Caco-2 (cell line): ENCODE measurements at regions not wholly inside any gene's neighbourhood (a gene's known extent, or its start where the extent isn't known, plus 50 kb on each side); places are given as distances from the start of the nearest gene placed in this dataset.

Experiments
- BruUV-seq: library from RNA; stranded (reverse); fragments of 400-500 nt; replicated peaks from 2 replicates; lab custom pipeline; 2021; lab: Mats Ljungman, UMichigan
- CTCF ChIA-PET: fragments of 300-600 bp; sonication (Branson Sonifier 250); formaldehyde crosslinking; loops from one replicate; lab custom pipeline; 2022; ENCODE audit warnings: antibody characterized with exemption; lab: Charles Lee
- POLR2A ChIA-PET: fragments of 300-600 bp; sonication (Branson Sonifier 250); formaldehyde crosslinking; loops from one replicate; lab custom pipeline; 2022; ENCODE audit warnings: antibody characterized with exemption; lab: Charles Lee
- DNase-seq, 2 experiments: peaks; one replicate each; pipeline versions ENCODE4 v3.0.0 to v3.0.0-alpha.2; 2020 to 2022
- H3K27me3 ChIP-seq: replicated peaks from 2 replicates; pipeline ENCODE4 v1.6.0; 2011; ENCODE audit warnings: low read length; ENCODE audit not compliant: control insufficient read depth, insufficient read depth
- H3K36me3 ChIP-seq: 2 replicates; pipeline ENCODE4 v1.5.1; 2011; ENCODE audit warnings: low read length; ENCODE audit not compliant: control insufficient read depth, insufficient read depth
- H3K4me1 ChIP-seq: fragments of 250-450 bp; sonication (Bioruptor Pico); 2 replicates; pipeline ENCODE4 v1.5.1; 2020; ENCODE audit warnings: mild to moderate bottlenecking
- H3K4me3 ChIP-seq: 2 replicates; pipeline ENCODE4 v1.5.1; 2011; ENCODE audit warnings: low read depth, mild to moderate bottlenecking, control low read depth, low read length
- H3K9me3 ChIP-seq: fragments of 250-450 bp; sonication (Bioruptor Pico); 2 replicates; pipeline ENCODE4 v1.5.1; 2020; ENCODE audit warnings: mild to moderate bottlenecking, moderate library complexity
- H3K27ac Mint-ChIP-seq: one replicate; pipeline ENCODE4 v1.8.0; 2022; ENCODE audit warnings: mixed read lengths; ENCODE audit not compliant: unreplicated experiment
- H3K27me3 Mint-ChIP-seq: one replicate; pipeline ENCODE4 v1.8.0; 2022; ENCODE audit warnings: mixed read lengths; ENCODE audit not compliant: insufficient read depth, unreplicated experiment
- H3K36me3 Mint-ChIP-seq: one replicate; pipeline ENCODE4 v1.8.0; 2022; ENCODE audit warnings: mild to moderate bottlenecking, mixed read lengths; ENCODE audit not compliant: insufficient read depth, unreplicated experiment
- H3K4me1 Mint-ChIP-seq: one replicate; pipeline ENCODE4 v1.8.0; 2022; ENCODE audit warnings: low read depth, mixed read lengths; ENCODE audit not compliant: unreplicated experiment
- H3K4me3 Mint-ChIP-seq: one replicate; pipeline ENCODE4 v1.8.0; 2022; ENCODE audit warnings: mild to moderate bottlenecking, moderate library complexity, mixed read lengths; ENCODE audit not compliant: unreplicated experiment
- H3K9me3 Mint-ChIP-seq: one replicate; pipeline ENCODE4 v1.8.0; 2022; ENCODE audit warnings: mixed read lengths; ENCODE audit not compliant: unreplicated experiment
- CTCF ChIP-seq, 2 experiments: fragments of 200-600 bp in 1 of 2; IDR thresholded peaks; 1 replicate in 1 of 2; 2 replicates in 1 of 2; pipeline versions ENCODE4 v1.5.1 to v1.8.0; 2011 to 2022; ENCODE audit warnings: antibody characterized with exemption in 1 of 2, control low read depth in 1 of 2, inconsistent platforms in 1 of 2, low read depth in 1 of 2, low read length in 1 of 2, mild to moderate bottlenecking in 1 of 2, moderate library complexity in 1 of 2; ENCODE audit not compliant: insufficient read depth in 1 of 2, severe bottlenecking in 1 of 2, unreplicated experiment in 1 of 2
- intact Hi-C: fragments of 100-400 bp; cut with micrococcal nuclease; formaldehyde crosslinking; loops from one replicate; pipeline ENCODE4 v1.10.0; 2022; ENCODE audit not compliant: unreplicated experiment

GRCh38 chr15:94912760-94913159 is 681.4 kb downstream of the MCTP2 start:
- peak; percentile 20 to 41 for DNase-seq
- no peak for TF ChIP-seq CTCF (IDR thresholded peaks at IDR 0.05; ENCODE audit: insufficient read depth in 1 of 2, low read depth in 1 of 2, low read length in 1 of 2, severe bottlenecking in 1 of 2, unreplicated experiment in 1 of 2)
- Mint-ChIP-seq H3K9me3 (no peaks in the 10 kb centered on the region), H3K4me3 (no peak overlapping the region), H3K27me3 (no peaks in the 10 kb centered on the region), H3K27ac (no peak overlapping the region), H3K4me1 (peaks cover 6% of the 10 kb centered on the region), H3K36me3 (no peaks in the 10 kb centered on the region)
- Histone ChIP-seq H3K4me1 (peaks cover 3% of the 10 kb centered on the region; the same call in 1 of the 2 replicates), H3K9me3 (no peaks in the 10 kb centered on the region), H3K36me3 (no peaks in the 10 kb centered on the region), H3K4me3 (no peak overlapping the region), H3K27me3 (no peaks in the 10 kb centered on the region)
- POLR2A ChIA-PET: no interaction called here
- BruUV-seq: no TSS peak
- CTCF ChIA-PET: no interaction called here
- intact Hi-C loops: loop anchor here (2.0 kb wide), 1 partner anchor 54 kb away; no protein-coding TSS in a partner anchor

DNA sequence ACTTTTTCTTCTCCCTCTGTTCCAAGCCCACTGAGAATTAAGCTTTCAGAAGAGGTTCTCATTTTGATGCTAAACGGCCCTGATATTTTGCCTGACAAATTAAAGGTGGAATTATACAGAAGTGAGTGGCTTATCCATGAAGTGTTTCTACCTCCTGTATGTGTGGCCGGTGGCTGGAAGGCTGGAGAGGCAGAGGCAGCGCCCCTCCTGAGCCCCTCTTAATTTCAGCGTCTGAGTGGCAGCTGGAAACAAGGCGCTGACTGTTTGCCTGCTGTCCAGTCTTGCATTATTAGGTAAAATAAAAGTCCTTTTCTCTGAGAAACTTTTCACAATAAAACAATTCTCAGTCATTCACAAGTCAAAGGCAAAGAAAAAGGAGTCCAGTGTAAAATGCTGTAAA is 685.7 kb downstream of the MCTP2 start:
- ChIA-PET CTCF (no interaction called here), POLR2A (no interaction called here)
- H3K27me3 Mint-ChIP-seq: no peaks in the 10 kb centered on the region
- H3K4me3 ChIP-seq: no peak overlapping the region
- no peak for TF ChIP-seq CTCF (IDR thresholded peaks at IDR 0.05; ENCODE audit: insufficient read depth in 1 of 2, low read depth in 1 of 2, low read length in 1 of 2, severe bottlenecking in 1 of 2, unreplicated experiment in 1 of 2)
- no peak for DNase-seq
- no TSS peak for BruUV-seq
- H3K4me3 Mint-ChIP-seq: no peak overlapping the region
- peaks cover 3% of the 10 kb centered on the region; the same call in 1 of the 2 replicates for H3K4me1 ChIP-seq
- no peaks in the 10 kb centered on the region for H3K36me3 ChIP-seq
- intact Hi-C loops: no loop called here
- H3K9me3 Mint-ChIP-seq: no peaks in the 10 kb centered on the region
- no peak overlapping the region for H3K27ac Mint-ChIP-seq
- no peaks in the 10 kb centered on the region for H3K36me3 Mint-ChIP-seq
- H3K4me1 Mint-ChIP-seq: peaks cover 6% of the 10 kb centered on the region
- H3K27me3 ChIP-seq: no peaks in the 10 kb centered on the region
- no peaks in the 10 kb centered on the region for H3K9me3 ChIP-seq

- Histone ChIP-seq H3K36me3 (no peaks in the 10 kb centered on the region), H3K27me3 (no peaks in the 10 kb centered on the region), H3K9me3 (no peaks in the 10 kb centered on the region), H3K4me3 (no peak overlapping the region), H3K4me1 (no peaks in the 10 kb centered on the region)
- intact Hi-C loops: no loop called here
- H3K36me3 Mint-ChIP-seq: no peaks in the 10 kb centered on the region
- H3K27ac Mint-ChIP-seq: no peak overlapping the region
- H3K4me1 Mint-ChIP-seq: no peaks in the 10 kb centered on the region
- no peak for DNase-seq
- BruUV-seq: no TSS peak
- POLR2A ChIA-PET: no interaction called here
- no peaks in the 10 kb centered on the region for H3K9me3 Mint-ChIP-seq
- CTCF ChIA-PET: no interaction called here
- TF ChIP-seq CTCF (IDR thresholded peaks at IDR 0.05; ENCODE audit: insufficient read depth in 1 of 2, low read depth in 1 of 2, low read length in 1 of 2, severe bottlenecking in 1 of 2, unreplicated experiment in 1 of 2): no peak
- H3K27me3 Mint-ChIP-seq: no peaks in the 10 kb centered on the region
- no peak overlapping the region for H3K4me3 Mint-ChIP-seq
These were observed 690.6 kb downstream of the MCTP2 start for GRCh38 chr15:94921936-94922335.
